Upper lobe of left lung (tissue), 6 donors: ENCODE measurements at regions not wholly inside any gene's neighbourhood (a gene's known extent, or its start where the extent isn't known, plus 50 kb on each side); places are given as distances from the start of the nearest gene placed in this dataset.

Source experiments
- ATAC-seq, 2 donors: fragments of 200-7000 bp; cut with Tn5 transposase; one replicate each; pipeline ENCODE4 v1.9.1; 2022; ENCODE audit warnings: mild to moderate bottlenecking in 2 of 2, moderate library complexity in 2 of 2; ENCODE audit not compliant: low FRiP score in 2 of 2
- DNase-seq, 2 donors: peaks; one replicate each; pipeline ENCODE4 v3.0.0-alpha.2; 2019 to 2020
- H3K27ac ChIP-seq, 4 donors: fragments of 200-600 bp; sonication (generic); one replicate each; pipeline ENCODE4 v1.5.1; 2016 to 2019
- H3K27me3 ChIP-seq, 4 donors: fragments of 200-600 bp; sonication (generic); one replicate each; pipeline ENCODE4 v1.5.1; 2017 to 2019
- H3K36me3 ChIP-seq, 4 donors: fragments of 200-600 bp; sonication (generic); one replicate each; pipeline ENCODE4 v1.5.1; 2016 to 2019
- H3K4me1 ChIP-seq, 4 donors: fragments of 200-600 bp; sonication (generic); one replicate each; pipeline ENCODE4 v1.5.1; 2018 to 2019
- H3K4me3 ChIP-seq, 4 donors: fragments of 200-600 bp; sonication (generic); one replicate each; pipeline ENCODE4 v1.5.1; 2017 to 2019; ENCODE audit warnings: mild to moderate bottlenecking in 2 of 4, moderate library complexity in 1 of 4
- H3K9me3 ChIP-seq, 4 donors: fragments of 200-600 bp; sonication (generic); one replicate each; pipeline ENCODE4 v1.5.1; 2018 to 2019
- EP300 ChIP-seq, 4 donors: sonication (generic); formaldehyde crosslinking; IDR thresholded peaks; one replicate each; pipeline ENCODE4 v1.5.1; 2017; ENCODE audit warnings: antibody characterized with exemption in 4 of 4, control low read depth in 2 of 4
- POLR2A ChIP-seq, 4 donors: fragments of 450-650 bp; IDR thresholded peaks; one replicate each; pipeline ENCODE4 v1.5.1; 2016 to 2017; ENCODE audit warnings: antibody characterized with exemption in 4 of 4, mild to moderate bottlenecking in 2 of 4
- POLR2AphosphoS5 ChIP-seq, 2 donors: sonication (generic); formaldehyde crosslinking; IDR thresholded peaks; one replicate each; pipeline ENCODE4 v1.5.1; 2017; ENCODE audit warnings: antibody characterized with exemption in 2 of 2
- WGBS, 2 donors: methylation state at CpG; one replicate each; pipeline ENCODE4 v1.1.5; 2017 to 2018; 5-methylcytosine and 5-hydroxymethylcytosine counted together
- TF ChIP-seq, protein P1 (sequence below), 6 experiments: fragments of 450-650 bp in 4 of 6; fragments of 200-600 bp in 2 of 6; sonication (generic) in 2 of 6; IDR thresholded peaks; one replicate each; pipeline ENCODE4 v1.5.1; 2016 to 2019; ENCODE audit warnings: antibody characterized with exemption in 6 of 6
- donor health status: DM: no; HTN: no; CAD: no; lungs with moderate emphysema.
- donor health status: DM: no; HTN: yes; CAD: no; lungs with severe emphysema.

DNA sequence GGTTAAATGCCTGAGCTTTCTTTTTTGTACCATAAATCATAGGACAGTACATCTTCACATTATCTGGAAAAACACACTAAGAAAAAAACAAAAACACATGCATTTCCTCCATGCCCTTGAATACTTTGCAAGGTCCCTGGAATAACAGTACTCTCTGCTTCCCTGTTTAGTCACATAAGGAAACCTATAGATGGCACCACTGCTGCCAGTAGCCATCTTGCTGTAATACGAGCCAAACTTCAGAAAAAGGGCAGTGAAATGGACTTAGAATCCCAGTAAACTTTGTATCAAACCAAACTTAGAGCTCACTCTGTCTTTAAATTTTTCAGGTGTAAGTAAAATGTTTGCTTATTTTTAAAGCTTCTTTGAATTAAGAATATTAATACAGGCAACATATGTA, 435.5 kb downstream of the KCNJ2 start:
- 52 to 85% methylated on average over 1 of the region's 1 CpG for WGBS, 2 donors
- ATAC-seq (no peak), DNase-seq (no peak)
- no peak overlapping the region for H3K27ac ChIP-seq
- H3K27me3 ChIP-seq, result no peaks in the 10 kb centered on the region
- H3K9me3 ChIP-seq, result no peaks in the 10 kb centered on the region
- H3K4me3 ChIP-seq, result no peak overlapping the region
- no peak for TF ChIP-seq POLR2A (IDR thresholded peaks at IDR 0.05)
- TF ChIP-seq, protein P1, sequence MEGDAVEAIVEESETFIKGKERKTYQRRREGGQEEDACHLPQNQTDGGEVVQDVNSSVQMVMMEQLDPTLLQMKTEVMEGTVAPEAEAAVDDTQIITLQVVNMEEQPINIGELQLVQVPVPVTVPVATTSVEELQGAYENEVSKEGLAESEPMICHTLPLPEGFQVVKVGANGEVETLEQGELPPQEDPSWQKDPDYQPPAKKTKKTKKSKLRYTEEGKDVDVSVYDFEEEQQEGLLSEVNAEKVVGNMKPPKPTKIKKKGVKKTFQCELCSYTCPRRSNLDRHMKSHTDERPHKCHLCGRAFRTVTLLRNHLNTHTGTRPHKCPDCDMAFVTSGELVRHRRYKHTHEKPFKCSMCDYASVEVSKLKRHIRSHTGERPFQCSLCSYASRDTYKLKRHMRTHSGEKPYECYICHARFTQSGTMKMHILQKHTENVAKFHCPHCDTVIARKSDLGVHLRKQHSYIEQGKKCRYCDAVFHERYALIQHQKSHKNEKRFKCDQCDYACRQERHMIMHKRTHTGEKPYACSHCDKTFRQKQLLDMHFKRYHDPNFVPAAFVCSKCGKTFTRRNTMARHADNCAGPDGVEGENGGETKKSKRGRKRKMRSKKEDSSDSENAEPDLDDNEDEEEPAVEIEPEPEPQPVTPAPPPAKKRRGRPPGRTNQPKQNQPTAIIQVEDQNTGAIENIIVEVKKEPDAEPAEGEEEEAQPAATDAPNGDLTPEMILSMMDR (IDR thresholded peaks at IDR 0.05), result no peak
- no peak for TF ChIP-seq POLR2AphosphoS5 (IDR thresholded peaks at IDR 0.05)
- TF ChIP-seq EP300 (IDR thresholded peaks at IDR 0.05), result no peak
- H3K4me1 ChIP-seq, result no peaks in the 10 kb centered on the region
- H3K36me3 ChIP-seq, result no peaks in the 10 kb centered on the region

DNA sequence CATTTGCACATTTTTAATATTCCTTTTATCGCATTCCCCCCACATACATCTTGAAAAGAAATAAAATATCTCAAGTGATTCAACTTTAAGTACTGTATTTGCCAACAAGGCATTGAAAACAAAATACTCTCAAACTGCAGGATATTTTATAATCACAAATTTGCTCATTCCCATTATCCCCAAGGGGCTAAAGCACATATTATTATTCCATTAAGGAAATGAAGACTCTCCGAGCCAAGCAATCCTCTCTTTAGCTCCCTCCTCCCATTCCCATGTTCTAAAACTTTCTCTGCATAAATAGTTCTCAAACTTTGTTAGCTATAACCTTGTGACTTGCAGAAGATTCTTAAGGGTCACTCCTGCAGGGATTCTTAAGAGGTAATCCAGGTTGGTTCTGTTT, 436.8 kb downstream of the KCNJ2 start:
- TF ChIP-seq POLR2A (IDR thresholded peaks at IDR 0.05) (no peak), POLR2AphosphoS5 (IDR thresholded peaks at IDR 0.05) (no peak), EP300 (IDR thresholded peaks at IDR 0.05) (no peak)
- TF ChIP-seq, protein P1 (IDR thresholded peaks at IDR 0.05), result no peak
- 71 to 79% methylated on average over 2 of the region's 2 CpGs for WGBS, 2 donors
- H3K27ac ChIP-seq, result no peak overlapping the region
- no peaks in the 10 kb centered on the region for H3K4me1 ChIP-seq
- ATAC-seq (no peak), DNase-seq (no peak)
- H3K36me3 ChIP-seq, result no peaks in the 10 kb centered on the region
- H3K9me3 ChIP-seq, result no peaks in the 10 kb centered on the region
- H3K4me3 ChIP-seq, result no peak overlapping the region
- no peaks in the 10 kb centered on the region for H3K27me3 ChIP-seq

DNA sequence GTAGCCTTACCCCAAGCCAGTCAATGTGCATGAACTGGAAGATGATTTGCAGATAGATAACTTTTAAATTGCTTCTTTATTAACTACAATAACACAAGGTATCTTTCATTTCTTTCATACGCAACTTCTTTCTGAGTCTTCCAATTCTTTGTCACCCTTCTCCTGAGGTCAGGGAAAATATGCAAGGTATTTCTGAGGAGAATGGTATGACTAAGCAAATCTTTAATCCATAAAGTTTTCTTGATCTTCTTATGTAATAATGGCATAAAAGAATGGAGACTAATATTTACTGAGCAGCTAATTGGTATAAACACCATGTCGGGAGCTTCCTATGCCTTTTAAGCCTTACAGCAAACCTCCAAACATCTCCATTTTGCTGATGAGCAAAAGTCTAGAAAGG, 438.9 kb downstream of the KCNJ2 start:
- DNase-seq (no peak), ATAC-seq (no peak)
- Histone ChIP-seq H3K27ac (no peak overlapping the region), H3K4me1 (no peaks in the 10 kb centered on the region), H3K4me3 (no peak overlapping the region), H3K9me3 (no peaks in the 10 kb centered on the region), H3K36me3 (no peaks in the 10 kb centered on the region), H3K27me3 (no peaks in the 10 kb centered on the region)
- TF ChIP-seq POLR2AphosphoS5 (IDR thresholded peaks at IDR 0.05), result no peak
- TF ChIP-seq POLR2A (IDR thresholded peaks at IDR 0.05), result no peak
- TF ChIP-seq, protein P1 (IDR thresholded peaks at IDR 0.05), result no peak
- no peak for TF ChIP-seq EP300 (IDR thresholded peaks at IDR 0.05)
- 66 to 69% methylated on average over 2 of the region's 2 CpGs for WGBS, 2 donors

DNA sequence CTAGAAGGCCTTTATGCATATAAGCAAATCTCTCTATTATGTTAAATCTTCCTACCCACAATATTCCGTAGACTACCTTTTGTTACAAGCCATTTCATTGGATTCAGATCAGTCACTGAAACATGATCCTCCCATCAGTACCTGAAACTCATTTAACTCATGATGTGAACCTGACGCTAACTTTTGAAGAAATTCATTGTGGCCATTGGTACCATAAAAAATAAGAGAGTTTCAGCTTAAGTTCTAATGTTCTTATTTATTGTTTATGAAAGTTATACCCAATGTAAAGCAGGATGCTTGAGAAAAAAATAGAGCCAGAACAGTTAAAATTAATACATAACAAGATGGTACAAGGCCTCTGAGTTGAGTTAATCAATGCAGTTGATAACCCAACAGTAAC, 439.6 kb downstream of the KCNJ2 start:
- TF ChIP-seq, protein P1 (IDR thresholded peaks at IDR 0.05), result no peak
- TF ChIP-seq POLR2AphosphoS5 (IDR thresholded peaks at IDR 0.05) (no peak), EP300 (IDR thresholded peaks at IDR 0.05) (no peak), POLR2A (IDR thresholded peaks at IDR 0.05) (no peak)
- H3K4me1 ChIP-seq, result no peaks in the 10 kb centered on the region
- no peak overlapping the region for H3K27ac ChIP-seq
- no peaks in the 10 kb centered on the region for H3K9me3 ChIP-seq
- H3K4me3 ChIP-seq, result no peak overlapping the region
- 94 to 98% methylated on average over 2 of the region's 2 CpGs for WGBS, 2 donors
- no peak for ATAC-seq
- H3K36me3 ChIP-seq, result no peaks in the 10 kb centered on the region
- no peaks in the 10 kb centered on the region for H3K27me3 ChIP-seq
- DNase-seq, result no peak

DNA sequence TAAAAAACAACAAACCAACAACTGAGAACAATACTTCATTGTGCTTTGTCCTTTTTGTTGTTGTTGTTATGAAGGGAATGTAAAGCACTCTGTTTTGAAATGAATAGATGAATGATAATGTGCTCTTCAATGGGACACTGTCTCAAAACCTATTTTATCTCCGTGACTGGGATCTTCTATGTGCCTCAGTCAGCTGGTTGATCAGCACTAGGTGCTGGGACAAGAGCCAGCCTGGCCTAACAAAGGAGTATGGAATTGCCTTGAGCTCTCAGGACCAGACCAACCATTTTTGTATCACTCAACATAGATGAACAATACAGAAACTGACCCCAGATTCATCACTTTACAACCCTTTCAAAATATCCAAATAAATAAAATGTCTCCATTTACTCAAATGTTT, 440.2 kb downstream of the KCNJ2 start:
- DNase-seq (no peak), ATAC-seq (no peak)
- Histone ChIP-seq H3K4me3 (no peak overlapping the region), H3K36me3 (no peaks in the 10 kb centered on the region), H3K27me3 (no peaks in the 10 kb centered on the region), H3K4me1 (no peaks in the 10 kb centered on the region), H3K27ac (no peak overlapping the region), H3K9me3 (no peaks in the 10 kb centered on the region)
- TF ChIP-seq, protein P1 (IDR thresholded peaks at IDR 0.05), result no peak
- TF ChIP-seq POLR2A (IDR thresholded peaks at IDR 0.05), result no peak
- TF ChIP-seq POLR2AphosphoS5 (IDR thresholded peaks at IDR 0.05), result no peak
- no peak for TF ChIP-seq EP300 (IDR thresholded peaks at IDR 0.05)
- WGBS, 2 donors, result 89 to 94% methylated on average over 1 of the region's 1 CpG
